Natural killer cell (primary cell): ENCODE measurements at regions not wholly inside any gene's neighbourhood (a gene's known extent, or its start where the extent isn't known, plus 50 kb on each side); places are given as distances from the start of the nearest gene placed in this dataset.

ENCODE experiments used
- ATAC-seq, 3 donors: fragments of 150-1000 bp in 2 of 3; fragments of 200-7000 bp in 1 of 3; cut with Tn5 transposase; 1 replicate in 1 of 3; 2 replicates in 2 of 3; pipeline ENCODE4 v1.10.0; 2021; ENCODE audit warnings: mild to moderate bottlenecking in 2 of 3, moderate library complexity in 2 of 3
- DNase-seq, 2 donors: peaks; one replicate each; pipeline versions ENCODE4 v3.0.0 to v3.0.0-alpha.2; 2013 to 2021; ENCODE audit warnings: mixed read lengths in 1 of 2
- H3K27ac ChIP-seq: one replicate; pipeline ENCODE4 v1.5.1; 2013; ENCODE audit warnings: mild to moderate bottlenecking, low read length
- H3K27me3 ChIP-seq: one replicate; pipeline ENCODE4 v1.6.1; 2013; ENCODE audit warnings: low read length; ENCODE audit not compliant: control insufficient read depth, insufficient read depth
- H3K36me3 ChIP-seq: one replicate; pipeline ENCODE4 v1.6.1; 2013; ENCODE audit warnings: low read length; ENCODE audit not compliant: control insufficient read depth, insufficient read depth
- H3K4me1 ChIP-seq: one replicate; pipeline ENCODE4 v1.6.1; 2013; ENCODE audit warnings: low read length; ENCODE audit not compliant: control insufficient read depth, insufficient read depth
- H3K4me3 ChIP-seq: one replicate; pipeline ENCODE4 v1.5.1; 2013; ENCODE audit warnings: low read length
- H3K9me3 ChIP-seq: one replicate; pipeline ENCODE4 v1.6.1; 2013; ENCODE audit warnings: low read length; ENCODE audit not compliant: control insufficient read depth, insufficient read depth
- H3K27ac Mint-ChIP-seq, 2 donors: one replicate each; pipeline ENCODE4 v1.8.0; 2022; ENCODE audit warnings: mild to moderate bottlenecking in 2 of 2, mixed read lengths in 2 of 2, moderate library complexity in 1 of 2
- H3K27me3 Mint-ChIP-seq, 2 donors: one replicate each; pipeline ENCODE4 v1.8.0; 2022; ENCODE audit warnings: low read depth in 2 of 2, mixed read lengths in 2 of 2
- H3K36me3 Mint-ChIP-seq: one replicate; pipeline ENCODE4 v1.8.0; 2022; ENCODE audit warnings: mixed read lengths
- H3K4me1 Mint-ChIP-seq, 2 donors: one replicate each; pipeline ENCODE4 v1.8.0; 2022; ENCODE audit warnings: mixed read lengths in 2 of 2
- H3K4me3 Mint-ChIP-seq: one replicate; pipeline ENCODE4 v1.8.0; 2022; ENCODE audit warnings: mild to moderate bottlenecking, moderate library complexity, mixed read lengths
- H3K9me3 Mint-ChIP-seq, 2 donors: one replicate each; pipeline ENCODE4 v1.8.0; 2022; ENCODE audit warnings: mixed read lengths in 2 of 2
- WGBS: methylation state at CpG from one replicate; pipeline ENCODE4 v1.1.7; 2013; ENCODE audit warnings: missing lambda C conversion rate; ENCODE audit not compliant: insufficient coverage; 5-methylcytosine and 5-hydroxymethylcytosine counted together
- intact Hi-C: fragments of 100-400 bp; cut with micrococcal nuclease; formaldehyde crosslinking; loops from one replicate; pipeline ENCODE4 v1.14.2; 2022
- TF ChIP-seq, protein P1 (sequence below): fragments of 200-600 bp; IDR thresholded peaks from one replicate; pipeline ENCODE4 v1.8.0; 2022; ENCODE audit warnings: antibody characterized with exemption

DNA sequence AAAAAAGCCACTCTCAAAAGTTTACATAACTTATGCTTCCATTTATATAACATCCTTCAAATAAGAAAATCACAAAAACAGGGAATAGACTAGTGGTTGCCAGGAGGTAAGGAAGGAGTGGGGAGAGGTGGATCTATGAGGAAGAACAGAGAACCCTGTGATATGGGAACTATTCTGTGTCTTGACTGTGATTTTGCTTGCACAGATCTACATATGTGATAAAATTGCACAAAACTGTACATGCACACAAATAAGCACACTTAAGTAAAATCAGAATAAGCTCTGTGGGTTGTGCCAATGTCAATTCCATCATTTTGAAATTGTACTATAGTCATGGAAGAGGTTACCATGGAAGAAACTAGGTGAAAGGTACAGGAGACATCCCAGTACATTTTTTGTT is 121.6 kb upstream of the SGCG start:
- no peaks in the 10 kb centered on the region for H3K27me3 Mint-ChIP-seq
- H3K4me1 Mint-ChIP-seq = no peaks in the 10 kb centered on the region
- Histone ChIP-seq H3K27me3 (no peaks in the 10 kb centered on the region), H3K9me3 (no peaks in the 10 kb centered on the region), H3K36me3 (no peaks in the 10 kb centered on the region), H3K4me1 (no peaks in the 10 kb centered on the region), H3K4me3 (no peak overlapping the region), H3K27ac (no peak overlapping the region)
- H3K27ac Mint-ChIP-seq = no peak overlapping the region
- no peak overlapping the region for H3K4me3 Mint-ChIP-seq
- TF ChIP-seq, protein P1, sequence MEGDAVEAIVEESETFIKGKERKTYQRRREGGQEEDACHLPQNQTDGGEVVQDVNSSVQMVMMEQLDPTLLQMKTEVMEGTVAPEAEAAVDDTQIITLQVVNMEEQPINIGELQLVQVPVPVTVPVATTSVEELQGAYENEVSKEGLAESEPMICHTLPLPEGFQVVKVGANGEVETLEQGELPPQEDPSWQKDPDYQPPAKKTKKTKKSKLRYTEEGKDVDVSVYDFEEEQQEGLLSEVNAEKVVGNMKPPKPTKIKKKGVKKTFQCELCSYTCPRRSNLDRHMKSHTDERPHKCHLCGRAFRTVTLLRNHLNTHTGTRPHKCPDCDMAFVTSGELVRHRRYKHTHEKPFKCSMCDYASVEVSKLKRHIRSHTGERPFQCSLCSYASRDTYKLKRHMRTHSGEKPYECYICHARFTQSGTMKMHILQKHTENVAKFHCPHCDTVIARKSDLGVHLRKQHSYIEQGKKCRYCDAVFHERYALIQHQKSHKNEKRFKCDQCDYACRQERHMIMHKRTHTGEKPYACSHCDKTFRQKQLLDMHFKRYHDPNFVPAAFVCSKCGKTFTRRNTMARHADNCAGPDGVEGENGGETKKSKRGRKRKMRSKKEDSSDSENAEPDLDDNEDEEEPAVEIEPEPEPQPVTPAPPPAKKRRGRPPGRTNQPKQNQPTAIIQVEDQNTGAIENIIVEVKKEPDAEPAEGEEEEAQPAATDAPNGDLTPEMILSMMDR = no peak
- no peaks in the 10 kb centered on the region for H3K36me3 Mint-ChIP-seq
- intact Hi-C loops = no loop called here
- no peak for DNase-seq
- peaks cover 2 to 4% of the 10 kb centered on the region in 2 donors for H3K9me3 Mint-ChIP-seq
- no peak for ATAC-seq

GRCh38 chr13:23060959-23061358 is 119.8 kb upstream of the SGCG start:
- 92% methylated on average over 1 of the region's 1 CpG for WGBS
- Histone ChIP-seq H3K36me3 (no peaks in the 10 kb centered on the region), H3K4me1 (no peaks in the 10 kb centered on the region), H3K4me3 (no peak overlapping the region), H3K27me3 (no peaks in the 10 kb centered on the region), H3K9me3 (no peaks in the 10 kb centered on the region), H3K27ac (no peak overlapping the region)
- TF ChIP-seq, protein P1 = no peak
- H3K9me3 Mint-ChIP-seq = peaks cover 3 to 4% of the 10 kb centered on the region in 2 donors
- H3K36me3 Mint-ChIP-seq = no peaks in the 10 kb centered on the region
- H3K4me1 Mint-ChIP-seq = no peaks in the 10 kb centered on the region
- intact Hi-C loops = no loop called here
- ATAC-seq (no peak), DNase-seq (no peak)
- H3K27ac Mint-ChIP-seq = no peak overlapping the region
- H3K4me3 Mint-ChIP-seq = no peak overlapping the region
- no peaks in the 10 kb centered on the region for H3K27me3 Mint-ChIP-seq

DNA sequence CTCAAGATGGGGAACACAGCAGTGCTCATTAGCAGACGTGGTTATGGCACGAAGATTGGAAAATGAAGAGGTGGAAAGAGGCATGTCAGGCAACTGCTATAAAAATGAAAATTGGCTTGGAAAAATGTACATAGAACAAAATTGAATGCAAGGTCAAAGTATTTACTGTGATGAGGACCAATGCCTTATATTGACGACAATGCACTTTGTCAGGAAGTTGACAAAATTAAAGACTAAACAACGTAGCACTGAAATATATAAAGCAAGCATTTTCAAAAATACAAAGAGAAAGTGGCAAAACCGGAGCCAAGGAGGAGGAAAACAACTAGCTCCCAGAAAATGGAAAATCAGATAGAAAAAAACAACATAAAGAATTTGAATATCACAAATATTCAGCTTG is 113.7 kb upstream of the SGCG start:
- no peaks in the 10 kb centered on the region for H3K27me3 Mint-ChIP-seq
- no peak overlapping the region for H3K27ac ChIP-seq
- WGBS = 84% methylated on average over 5 of the region's 5 CpGs
- TF ChIP-seq, protein P1 = no peak
- no peak for ATAC-seq
- H3K36me3 ChIP-seq = no peaks in the 10 kb centered on the region
- H3K4me1 Mint-ChIP-seq = no peaks in the 10 kb centered on the region
- H3K4me3 Mint-ChIP-seq = no peak overlapping the region
- no peaks in the 10 kb centered on the region for H3K27me3 ChIP-seq
- H3K4me1 ChIP-seq = no peaks in the 10 kb centered on the region
- H3K4me3 ChIP-seq = no peak overlapping the region
- no peaks in the 10 kb centered on the region for H3K36me3 Mint-ChIP-seq
- H3K9me3 Mint-ChIP-seq = peaks cover 0 to 2% of the 10 kb centered on the region in 2 donors
- H3K27ac Mint-ChIP-seq = no peak overlapping the region
- intact Hi-C loops = no loop called here
- H3K9me3 ChIP-seq = no peaks in the 10 kb centered on the region
- no peak for DNase-seq

DNA sequence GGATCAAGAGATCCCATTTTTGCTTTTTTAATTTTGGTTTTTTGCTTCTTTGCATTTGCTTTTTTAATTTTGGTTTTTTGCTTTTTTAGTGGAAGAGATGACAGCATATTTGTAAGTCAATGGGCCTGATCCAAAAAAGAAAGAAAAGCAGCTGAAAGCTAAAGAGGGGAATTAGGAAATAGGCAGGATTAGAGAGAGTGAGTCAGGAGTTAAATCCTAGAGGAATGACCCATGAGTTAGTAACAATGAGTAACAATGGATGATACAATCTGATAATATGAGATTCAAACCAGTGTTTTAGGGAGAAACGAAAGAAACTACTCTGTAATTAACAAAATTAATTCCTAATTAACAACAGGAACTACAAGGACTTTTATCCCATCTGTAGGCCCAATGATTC is 111.2 kb upstream of the SGCG start:
- TF ChIP-seq, protein P1 = no peak
- intact Hi-C loops = no loop called here
- Histone ChIP-seq H3K4me3 (no peak overlapping the region), H3K27me3 (no peaks in the 10 kb centered on the region), H3K36me3 (no peaks in the 10 kb centered on the region), H3K9me3 (no peaks in the 10 kb centered on the region), H3K4me1 (no peaks in the 10 kb centered on the region), H3K27ac (no peak overlapping the region)
- H3K9me3 Mint-ChIP-seq = peaks cover 0 to under 1% of the 10 kb centered on the region in 2 donors
- DNase-seq (no peak), ATAC-seq (no peak)
- WGBS = no CpG with 5 or more reads among the region's 1 CpG
- no peaks in the 10 kb centered on the region for H3K4me1 Mint-ChIP-seq
- no peak overlapping the region for H3K27ac Mint-ChIP-seq
- H3K4me3 Mint-ChIP-seq = no peak overlapping the region
- no peaks in the 10 kb centered on the region for H3K36me3 Mint-ChIP-seq
- peaks cover 0 to 2% of the 10 kb centered on the region in 2 donors for H3K27me3 Mint-ChIP-seq
